ENCODE measurements at regions not wholly inside any gene's neighbourhood (a gene's known extent, or its start where the extent isn't known, plus 50 kb on each side); places are given as distances from the start of the nearest gene placed in this dataset.

DNA sequence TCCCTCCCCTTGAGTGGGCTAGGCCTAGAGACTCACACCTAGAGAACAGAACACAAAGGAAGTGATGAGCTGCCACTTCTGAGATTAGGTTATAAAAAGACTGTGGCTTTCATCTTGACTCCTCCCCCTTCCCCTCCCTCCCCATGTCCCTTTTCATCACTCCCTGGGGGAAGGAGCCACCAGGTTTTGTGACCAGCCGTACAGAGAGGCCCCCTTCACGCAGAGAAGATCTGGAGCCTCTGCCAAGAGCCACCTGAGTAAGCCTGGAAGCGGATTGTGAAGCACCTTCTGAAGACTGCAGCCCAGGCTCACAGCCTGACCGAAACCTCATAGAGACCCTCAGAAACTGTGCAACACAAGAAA, 118.4 kb upstream of the NXT1 start:
- no peak for TF ChIP-seq POLR2AphosphoS5 (IDR thresholded peaks at IDR 0.05; ENCODE audit: low read length)
- TF ChIP-seq, protein P1, sequence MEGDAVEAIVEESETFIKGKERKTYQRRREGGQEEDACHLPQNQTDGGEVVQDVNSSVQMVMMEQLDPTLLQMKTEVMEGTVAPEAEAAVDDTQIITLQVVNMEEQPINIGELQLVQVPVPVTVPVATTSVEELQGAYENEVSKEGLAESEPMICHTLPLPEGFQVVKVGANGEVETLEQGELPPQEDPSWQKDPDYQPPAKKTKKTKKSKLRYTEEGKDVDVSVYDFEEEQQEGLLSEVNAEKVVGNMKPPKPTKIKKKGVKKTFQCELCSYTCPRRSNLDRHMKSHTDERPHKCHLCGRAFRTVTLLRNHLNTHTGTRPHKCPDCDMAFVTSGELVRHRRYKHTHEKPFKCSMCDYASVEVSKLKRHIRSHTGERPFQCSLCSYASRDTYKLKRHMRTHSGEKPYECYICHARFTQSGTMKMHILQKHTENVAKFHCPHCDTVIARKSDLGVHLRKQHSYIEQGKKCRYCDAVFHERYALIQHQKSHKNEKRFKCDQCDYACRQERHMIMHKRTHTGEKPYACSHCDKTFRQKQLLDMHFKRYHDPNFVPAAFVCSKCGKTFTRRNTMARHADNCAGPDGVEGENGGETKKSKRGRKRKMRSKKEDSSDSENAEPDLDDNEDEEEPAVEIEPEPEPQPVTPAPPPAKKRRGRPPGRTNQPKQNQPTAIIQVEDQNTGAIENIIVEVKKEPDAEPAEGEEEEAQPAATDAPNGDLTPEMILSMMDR (IDR thresholded peaks at IDR 0.05 in 2 of 3, conservative IDR thresholded peaks at IDR 0.05 in 1 of 3; ENCODE audit: control insufficient read depth in 2 of 3, extremely low read depth in 1 of 3, insufficient read depth in 1 of 3, low read depth in 3 of 3, low read length in 3 of 3): no peak
- no peak for TF ChIP-seq FOXK2 (IDR thresholded peaks at IDR 0.05)
- TF ChIP-seq EZH2 (IDR thresholded peaks at IDR 0.05; ENCODE audit: borderline replicate concordance, control insufficient read depth, low read depth, low read length): no peak
- TF ChIP-seq NR2F1 (conservative IDR thresholded peaks at IDR 0.05): no peak
- no peak for TF ChIP-seq CHD1 (IDR thresholded peaks at IDR 0.05; ENCODE audit: low read depth, low read length)

Data from GM12878 (cell line).